Loucy (cell line): ENCODE measurements at regions not wholly inside any gene's neighbourhood (a gene's known extent, or its start where the extent isn't known, plus 50 kb on each side); places are given as distances from the start of the nearest gene placed in this dataset.

Experiments
- H2AFZ ChIP-seq: fragments of 200-600 bp; sonication (generic); 2 replicates; pipeline ENCODE4 v1.6.0; 2016; ENCODE audit warnings: antibody characterized with exemption, mild to moderate bottlenecking, low read length, moderate library complexity
- H3F3A ChIP-seq: fragments of 200-600 bp; 2 replicates; pipeline ENCODE4 v1.6.0; 2016; ENCODE audit warnings: antibody characterized with exemption, low read depth, mild to moderate bottlenecking
- H3K27me3 ChIP-seq: fragments of 200-600 bp; sonication (generic); 2 replicates; pipeline ENCODE4 v1.6.1; 2014; ENCODE audit warnings: low read length, mild to moderate bottlenecking; ENCODE audit not compliant: insufficient read depth, poor library complexity, severe bottlenecking
- H3K36me3 ChIP-seq: fragments of 200-600 bp; sonication (generic); 2 replicates; pipeline ENCODE4 v1.6.1; 2016; ENCODE audit warnings: low read length; ENCODE audit not compliant: insufficient read depth
- H3K4me1 ChIP-seq: fragments of 200-600 bp; sonication (generic); 2 replicates; pipeline ENCODE4 v1.5.1; 2014; ENCODE audit warnings: low read length, mild to moderate bottlenecking; ENCODE audit not compliant: insufficient read depth, poor library complexity, severe bottlenecking
- H3K4me2 ChIP-seq: fragments of 200-600 bp; sonication (generic); 2 replicates; pipeline ENCODE4 v1.6.0; 2014; ENCODE audit warnings: antibody characterized with exemption, low read length, low read depth, mild to moderate bottlenecking; ENCODE audit not compliant: poor library complexity, severe bottlenecking
- H3K4me3 ChIP-seq: fragments of 200-600 bp; sonication (generic); 2 replicates; pipeline ENCODE4 v1.5.1; 2014; ENCODE audit warnings: low read length, mild to moderate bottlenecking, mixed read lengths; ENCODE audit not compliant: poor library complexity, severe bottlenecking
- H3K79me2 ChIP-seq: fragments of 200-600 bp; sonication (generic); 2 replicates; pipeline ENCODE4 v1.6.1; 2014; ENCODE audit warnings: low read length; ENCODE audit not compliant: insufficient read depth
- H3K9ac ChIP-seq: fragments of 200-600 bp; sonication (generic); 2 replicates; pipeline ENCODE4 v1.6.0; 2014; ENCODE audit warnings: mild to moderate bottlenecking, low read depth, low read length, moderate library complexity; ENCODE audit not compliant: poor library complexity, severe bottlenecking
- H3K9me2 ChIP-seq: fragments of 200-600 bp; sonication (generic); replicated peaks from 2 replicates; pipeline ENCODE4 v1.6.1; 2016; ENCODE audit warnings: low read depth, low read length, mixed read lengths
- H3K9me3 ChIP-seq: fragments of 200-600 bp; sonication (generic); 2 replicates; pipeline ENCODE4 v1.6.1; 2014; ENCODE audit warnings: mild to moderate bottlenecking, antibody characterized with exemption, low read length, low read depth; ENCODE audit not compliant: insufficient read depth
- H4K20me1 ChIP-seq: fragments of 200-600 bp; sonication (generic); 2 replicates; pipeline ENCODE4 v1.6.0; 2014; ENCODE audit warnings: antibody characterized with exemption, low read length, mild to moderate bottlenecking; ENCODE audit not compliant: insufficient read depth, poor library complexity, severe bottlenecking
- EZH2phosphoT487 ChIP-seq: fragments of 200-600 bp; IDR thresholded peaks from 2 replicates; pipeline ENCODE4 v1.6.1; 2018; ENCODE audit warnings: antibody characterized with exemption, mild to moderate bottlenecking, moderate library complexity, borderline replicate concordance
- TF ChIP-seq, protein P1 (sequence below): fragments of 200-600 bp; sonication (generic); conservative IDR thresholded peaks from 2 replicates; pipeline ENCODE4 v1.5.1; 2014; ENCODE audit warnings: mild to moderate bottlenecking, antibody characterized with exemption, low read length

DNA sequence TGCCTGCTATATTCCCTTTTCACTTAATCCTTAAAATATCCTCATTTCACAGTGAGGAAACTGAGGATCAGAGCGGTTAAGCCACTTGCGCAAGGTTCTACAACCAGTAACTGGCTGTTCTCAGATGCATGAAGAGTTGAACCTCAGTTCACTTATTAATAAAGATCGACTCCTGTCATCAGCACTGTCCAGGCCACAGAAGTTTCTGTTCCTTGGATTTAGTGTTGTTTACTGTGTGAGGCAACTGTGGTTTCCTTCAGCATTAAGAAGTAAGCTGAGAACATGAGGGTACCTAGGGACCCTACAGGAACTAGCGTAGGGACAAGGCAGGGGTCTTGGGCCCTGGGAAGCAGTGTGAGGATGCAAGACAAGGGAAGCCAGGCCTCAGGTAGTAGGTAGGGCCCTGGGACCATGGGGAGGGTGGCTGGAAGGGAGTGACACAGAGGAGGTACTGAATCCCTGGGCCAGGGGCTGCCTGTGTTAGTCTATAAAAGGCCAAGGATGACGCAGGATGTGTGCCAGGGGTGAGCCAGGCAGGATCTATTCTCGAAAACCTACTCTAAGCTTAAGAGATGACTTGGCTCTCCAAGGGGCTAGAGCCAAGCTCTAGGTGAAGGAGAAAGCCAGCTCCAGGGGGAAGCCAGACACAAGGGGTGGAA, 181.2 kb upstream of the CSF3R start:
- Histone ChIP-seq H3K36me3 (no peaks in the 10 kb centered on the region), H3K79me2 (no peaks in the 10 kb centered on the region), H3K4me1 (peaks cover 13% of the 10 kb centered on the region), H4K20me1 (no peaks in the 10 kb centered on the region), H3K9ac (no peak overlapping the region), H3K9me3 (no peaks in the 10 kb centered on the region), H3K9me2 (no peaks in the 10 kb centered on the region), H3K4me3 (no peak overlapping the region), H2AFZ (no peak overlapping the region), H3F3A (no peaks in the 10 kb centered on the region), H3K27me3 (no peaks in the 10 kb centered on the region), H3K4me2 (no peak overlapping the region)
- TF ChIP-seq, protein P1, sequence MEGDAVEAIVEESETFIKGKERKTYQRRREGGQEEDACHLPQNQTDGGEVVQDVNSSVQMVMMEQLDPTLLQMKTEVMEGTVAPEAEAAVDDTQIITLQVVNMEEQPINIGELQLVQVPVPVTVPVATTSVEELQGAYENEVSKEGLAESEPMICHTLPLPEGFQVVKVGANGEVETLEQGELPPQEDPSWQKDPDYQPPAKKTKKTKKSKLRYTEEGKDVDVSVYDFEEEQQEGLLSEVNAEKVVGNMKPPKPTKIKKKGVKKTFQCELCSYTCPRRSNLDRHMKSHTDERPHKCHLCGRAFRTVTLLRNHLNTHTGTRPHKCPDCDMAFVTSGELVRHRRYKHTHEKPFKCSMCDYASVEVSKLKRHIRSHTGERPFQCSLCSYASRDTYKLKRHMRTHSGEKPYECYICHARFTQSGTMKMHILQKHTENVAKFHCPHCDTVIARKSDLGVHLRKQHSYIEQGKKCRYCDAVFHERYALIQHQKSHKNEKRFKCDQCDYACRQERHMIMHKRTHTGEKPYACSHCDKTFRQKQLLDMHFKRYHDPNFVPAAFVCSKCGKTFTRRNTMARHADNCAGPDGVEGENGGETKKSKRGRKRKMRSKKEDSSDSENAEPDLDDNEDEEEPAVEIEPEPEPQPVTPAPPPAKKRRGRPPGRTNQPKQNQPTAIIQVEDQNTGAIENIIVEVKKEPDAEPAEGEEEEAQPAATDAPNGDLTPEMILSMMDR = no peak
- no peak for TF ChIP-seq EZH2phosphoT487

DNA sequence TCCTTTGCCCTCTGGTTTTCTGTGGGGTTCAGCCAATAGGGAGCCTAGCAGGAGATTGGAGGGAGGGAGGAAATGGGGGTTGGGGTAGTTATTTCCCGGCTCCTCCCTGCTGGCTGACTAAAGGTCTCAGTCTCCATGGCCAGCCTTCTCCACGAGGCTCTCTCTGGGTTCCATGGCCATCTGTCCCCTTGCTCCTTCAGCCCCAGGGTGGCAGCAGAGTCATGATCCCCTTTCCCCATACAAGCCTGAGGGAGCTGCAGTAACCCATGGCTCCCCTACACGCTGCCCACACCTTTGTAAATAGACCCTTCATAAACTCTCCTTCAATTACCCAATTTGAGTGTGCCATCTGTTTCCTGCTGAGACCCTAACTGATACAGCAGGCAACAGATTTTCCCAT, 176.1 kb upstream of the CSF3R start:
- Histone ChIP-seq H3K4me2 (no peak overlapping the region), H3F3A (no peaks in the 10 kb centered on the region), H3K4me3 (no peak overlapping the region), H3K4me1 (peaks cover 6% of the 10 kb centered on the region), H3K9me2 (no peaks in the 10 kb centered on the region), H3K9me3 (no peaks in the 10 kb centered on the region), H3K27me3 (no peaks in the 10 kb centered on the region), H3K36me3 (no peaks in the 10 kb centered on the region), H2AFZ (no peak overlapping the region), H3K9ac (no peak overlapping the region), H3K79me2 (no peaks in the 10 kb centered on the region), H4K20me1 (no peaks in the 10 kb centered on the region)
- TF ChIP-seq EZH2phosphoT487 = no peak
- TF ChIP-seq, protein P1 = no peak

DNA sequence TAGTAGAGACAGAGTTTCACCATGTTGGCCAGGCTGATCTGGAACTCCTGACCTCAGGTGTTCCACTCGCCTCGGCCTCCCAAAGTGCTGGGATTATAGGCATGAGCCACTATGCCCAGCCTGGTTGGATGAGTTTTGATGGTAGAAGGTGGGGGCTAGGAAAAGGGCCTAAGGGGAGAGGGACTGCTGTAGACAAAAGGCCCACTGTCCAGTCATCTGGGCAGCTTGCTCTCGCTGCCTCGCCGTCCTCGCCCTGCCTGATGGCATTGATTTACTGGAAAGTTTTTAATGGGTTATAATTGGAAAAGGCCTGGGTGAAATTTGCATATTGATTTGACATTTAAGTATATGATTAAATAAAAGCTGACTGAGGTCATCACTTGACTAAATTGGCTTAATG, 175.1 kb upstream of the CSF3R start:
- Histone ChIP-seq H3F3A (no peaks in the 10 kb centered on the region), H3K27me3 (no peaks in the 10 kb centered on the region), H2AFZ (no peak overlapping the region), H3K79me2 (no peaks in the 10 kb centered on the region), H4K20me1 (no peaks in the 10 kb centered on the region), H3K4me1 (peaks cover 6% of the 10 kb centered on the region), H3K4me3 (no peak overlapping the region), H3K9me2 (no peaks in the 10 kb centered on the region), H3K4me2 (no peak overlapping the region), H3K9ac (no peak overlapping the region), H3K36me3 (no peaks in the 10 kb centered on the region), H3K9me3 (no peaks in the 10 kb centered on the region)
- TF ChIP-seq, protein P1 = no peak
- no peak for TF ChIP-seq EZH2phosphoT487
